GM18517 (cell line): ENCODE measurements at regions not wholly inside any gene's neighbourhood (a gene's known extent, or its start where the extent isn't known, plus 50 kb on each side); places are given as distances from the start of the nearest gene placed in this dataset.
"Not testable (repeated sequence)": the region's sequence is repeated elsewhere in the genome, so short reads cannot be mapped to it uniquely, and the experiment has no call there.

ENCODE experiments used
- ATAC-seq: cut with Tn5 transposase; IDR thresholded peaks from one replicate; pipeline ENCODE4 v1.9.1; 2021; ENCODE audit warnings: mild to moderate bottlenecking, moderate library complexity; ENCODE audit not compliant: unreplicated experiment

DNA sequence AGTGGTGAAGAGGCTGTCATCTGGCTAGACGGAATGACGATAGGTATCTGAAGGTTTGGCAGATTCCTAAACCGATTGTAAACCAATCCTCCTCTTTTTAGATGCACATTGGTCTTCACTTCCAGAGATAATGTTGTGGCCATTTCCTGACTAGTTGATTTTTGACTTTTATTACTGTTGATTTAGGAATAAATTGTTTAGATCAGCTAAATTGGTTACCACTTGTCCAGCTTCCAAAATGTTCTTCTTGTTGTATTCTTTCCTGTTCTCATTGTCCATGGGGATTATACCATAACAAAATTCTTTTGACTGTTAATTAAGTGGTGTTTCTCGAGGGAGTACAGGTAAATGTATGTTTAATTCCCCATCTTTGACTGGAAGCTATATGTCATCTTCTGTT is 119.7 kb downstream of the MACROH2A1 start:
- ATAC-seq: no peak

DNA sequence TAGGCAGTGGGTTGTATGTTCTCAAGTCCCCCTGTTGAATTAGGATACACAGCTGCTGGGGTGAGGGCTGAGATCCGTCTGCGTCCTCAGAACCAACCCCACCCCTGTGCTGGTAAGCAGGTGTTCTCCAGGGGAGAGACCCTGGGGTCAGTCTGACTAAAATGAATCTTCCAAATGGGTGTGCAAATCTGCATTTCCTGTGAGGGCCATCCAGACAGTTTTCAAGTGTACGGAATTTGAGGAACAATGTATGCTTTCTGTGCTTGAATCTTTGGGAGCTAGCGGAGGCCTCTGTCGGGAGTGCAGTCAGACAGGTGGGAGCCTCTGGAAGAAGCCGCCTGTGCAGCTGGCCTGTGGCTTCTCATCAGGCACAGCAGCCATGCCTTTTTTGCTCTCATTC is 122.9 kb downstream of the MACROH2A1 start:
- no peak for ATAC-seq

DNA sequence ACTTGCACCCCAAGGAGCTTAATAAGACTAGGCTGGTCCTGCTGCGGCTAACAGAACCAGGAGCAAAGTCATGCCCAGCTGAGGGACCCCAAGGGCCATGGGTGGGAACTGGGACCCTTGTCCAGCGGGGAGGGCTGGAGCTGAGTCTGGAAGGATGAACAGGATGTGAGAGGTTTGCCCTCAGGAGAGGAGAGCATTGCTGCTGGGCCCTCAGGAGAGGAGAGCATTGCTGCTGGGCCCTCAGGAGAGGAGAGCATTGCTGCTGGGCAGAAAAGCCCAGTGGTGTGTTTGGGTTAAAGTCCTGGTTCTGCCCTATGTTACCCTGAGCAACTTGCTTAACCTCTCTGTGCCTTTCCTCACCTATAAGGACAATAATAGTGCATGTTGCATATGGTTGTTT is 125.8 kb downstream of the MACROH2A1 start:
- no peak for ATAC-seq

DNA sequence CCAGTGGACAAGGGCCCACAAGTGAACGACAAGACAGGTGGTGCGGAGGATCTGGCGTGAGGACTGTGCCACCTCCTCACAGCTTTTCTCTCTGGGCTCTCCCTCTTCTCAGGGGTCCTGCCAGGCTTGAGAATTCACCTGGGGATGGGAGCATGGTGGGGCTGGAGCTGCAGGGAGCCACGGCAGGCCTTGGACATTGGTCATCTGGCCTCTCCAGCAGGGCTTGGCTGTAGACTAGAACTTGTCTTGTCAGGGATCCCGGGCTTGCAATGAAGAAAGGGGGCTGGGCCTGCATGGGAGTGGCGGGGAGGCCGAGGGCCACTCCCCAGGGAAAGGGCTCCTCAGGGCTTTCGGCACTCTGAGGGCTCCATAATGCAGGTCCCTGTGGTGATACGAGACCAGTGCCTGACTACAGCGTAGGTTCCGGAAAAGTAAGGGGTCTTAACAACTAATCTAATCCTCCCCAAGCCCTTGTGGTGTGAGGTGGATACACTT is 126.7 kb downstream of the MACROH2A1 start:
- no peak for ATAC-seq

DNA sequence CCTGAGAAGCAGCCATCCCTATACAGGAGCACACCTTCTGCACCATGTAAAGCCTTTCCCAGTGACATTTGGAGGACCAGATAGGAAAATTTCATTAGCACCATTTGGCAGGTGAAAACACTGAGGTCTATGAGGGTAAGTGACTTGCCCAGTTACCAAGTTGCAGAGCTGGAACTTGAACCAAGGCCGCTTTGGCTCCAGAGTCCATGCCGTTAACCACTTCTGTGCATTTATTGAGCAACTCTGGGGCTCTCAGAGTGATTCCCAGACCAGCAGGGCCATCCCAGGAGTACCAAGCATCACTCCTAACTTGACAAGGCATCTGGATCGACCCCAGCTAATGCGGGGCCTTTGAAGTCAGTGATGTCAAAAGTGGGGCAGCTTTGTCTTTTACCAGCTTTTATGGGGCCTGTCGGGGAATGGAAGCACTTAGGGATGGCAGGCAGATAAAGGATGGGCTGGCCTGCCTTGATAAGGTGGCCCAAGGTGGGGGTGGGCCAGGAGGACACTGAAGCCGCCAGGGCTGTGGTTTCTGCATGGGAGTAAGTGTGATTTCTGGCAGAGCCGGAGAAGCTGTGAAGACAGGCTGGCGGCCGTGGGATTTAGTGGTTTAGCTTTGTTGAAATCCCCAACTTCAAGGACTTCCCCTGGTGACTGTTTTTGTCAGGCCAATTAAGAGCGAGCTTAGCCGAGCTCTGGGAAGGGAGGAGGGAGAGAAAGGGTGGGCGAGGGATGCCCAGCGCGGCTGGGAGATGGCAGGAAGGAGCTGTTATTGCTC is 127.3 kb downstream of the MACROH2A1 start:
- ATAC-seq: no peak

DNA sequence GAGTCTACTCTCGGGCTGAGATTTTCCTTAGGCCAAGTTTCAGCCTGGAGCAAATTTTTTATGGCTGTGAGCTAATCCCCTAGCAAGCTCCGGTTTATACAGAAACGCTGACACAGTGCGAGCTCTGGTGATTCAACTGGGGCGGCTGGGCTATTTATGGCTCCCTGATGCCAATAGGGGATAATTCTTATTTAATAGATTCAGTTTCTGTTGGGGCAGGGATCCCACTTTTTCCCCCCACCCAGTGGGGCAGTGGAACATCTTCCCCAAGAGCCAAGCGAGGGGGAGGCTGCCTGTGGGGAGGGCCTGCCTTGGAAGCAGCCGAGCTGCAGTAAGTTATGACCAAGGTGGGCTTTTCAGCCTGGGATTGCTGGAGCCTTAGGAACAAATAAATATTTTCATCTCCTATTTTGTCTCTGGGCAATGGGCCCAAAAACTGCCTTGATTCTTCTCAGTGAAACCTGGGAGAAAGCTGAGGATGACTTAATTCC is 129.1 kb downstream of the MACROH2A1 start:
- ATAC-seq: no peak

DNA sequence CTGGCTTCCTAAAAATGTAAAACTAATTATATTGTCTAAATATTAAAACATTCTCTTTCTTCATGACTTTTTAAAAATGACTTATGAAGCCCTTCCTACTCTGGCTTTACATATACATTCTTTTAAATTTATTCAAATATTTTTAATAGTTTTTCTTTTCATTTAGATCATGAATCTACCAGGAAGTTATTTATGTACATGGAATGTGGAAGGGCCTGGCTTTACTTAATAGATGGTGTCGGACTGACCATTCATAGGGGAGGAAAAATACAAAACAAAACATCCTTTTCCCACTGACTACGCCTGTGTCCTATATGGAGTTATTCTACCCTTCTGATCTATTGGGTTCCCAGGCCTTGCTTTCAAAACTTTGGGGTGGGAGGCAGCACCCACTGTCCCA is 129.8 kb downstream of the MACROH2A1 start:
- no peak for ATAC-seq

DNA sequence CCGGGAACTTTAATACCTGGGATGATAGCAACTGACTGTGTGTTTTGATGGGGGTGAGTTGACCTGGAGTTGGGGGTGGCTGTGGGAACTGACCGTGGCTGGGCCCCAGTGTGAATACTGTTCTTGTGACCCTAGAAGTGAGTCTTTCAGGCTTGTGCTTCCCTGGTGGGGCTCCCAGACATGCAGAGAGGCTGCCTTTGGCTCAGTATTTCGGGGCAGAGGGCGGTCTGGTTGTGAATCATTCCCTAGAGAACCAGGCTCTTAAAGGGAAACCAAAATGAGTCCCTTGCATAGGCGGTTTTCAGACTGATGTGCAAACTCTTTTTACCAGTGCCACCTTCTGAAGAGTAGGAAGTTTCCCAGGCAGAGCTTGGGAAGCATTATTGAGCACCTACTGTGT is 132.1 kb downstream of the MACROH2A1 start:
- no peak for ATAC-seq

DNA sequence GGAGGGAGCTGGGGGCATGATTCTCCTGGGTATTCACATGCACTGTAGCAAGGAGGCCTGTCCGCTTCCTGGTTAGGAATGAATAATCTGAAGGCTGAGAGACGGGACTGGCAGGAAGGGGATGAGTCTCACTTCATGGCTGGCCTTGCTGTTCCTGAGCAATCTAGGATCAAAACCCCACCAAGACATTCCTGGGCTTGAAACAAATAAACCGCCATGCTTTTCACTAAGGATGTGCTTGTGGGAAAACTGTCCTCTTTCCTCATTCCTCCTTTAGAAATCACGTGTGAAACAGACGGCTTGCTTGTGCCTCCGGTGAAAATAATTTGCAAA is 132.8 kb downstream of the MACROH2A1 start:
- ATAC-seq: no peak

DNA sequence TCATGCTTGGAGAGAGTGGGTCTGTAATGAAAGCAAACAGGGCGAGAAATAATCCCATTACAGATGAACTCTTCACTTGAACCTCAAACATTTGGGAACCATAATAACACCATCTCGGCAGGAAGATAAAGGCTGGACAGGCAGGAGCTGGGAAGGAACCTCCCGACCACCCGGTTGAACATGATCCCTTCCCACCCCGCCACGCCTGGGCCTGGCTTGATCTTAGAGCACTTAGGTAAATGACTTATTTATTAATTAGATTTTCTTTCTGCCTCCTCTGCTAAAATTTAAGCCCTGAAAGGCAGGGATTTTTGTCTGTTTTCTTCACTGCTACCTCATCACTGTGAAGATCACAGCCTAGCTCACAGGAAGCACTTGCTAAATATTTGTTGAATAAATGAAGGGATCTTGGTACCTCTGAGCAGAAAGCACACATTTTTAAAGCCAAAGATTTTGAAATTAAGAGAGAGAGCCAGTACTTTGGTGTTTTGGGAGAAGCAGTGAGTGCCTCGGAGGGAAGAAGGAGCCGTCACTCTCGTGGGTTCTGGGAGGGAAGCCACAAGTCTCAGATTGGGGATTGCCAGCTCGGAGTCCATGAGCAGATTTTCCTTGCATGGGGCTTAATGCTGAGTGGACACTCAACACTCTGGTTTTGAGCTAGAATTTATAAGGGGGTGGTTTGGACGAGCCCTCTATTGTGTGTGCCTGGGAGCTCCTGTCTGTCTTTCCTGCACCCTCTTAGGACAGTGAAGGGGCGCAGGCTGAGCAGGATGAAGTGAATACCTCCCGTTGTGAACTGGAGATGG is 133.3 kb downstream of the MACROH2A1 start:
- ATAC-seq: no peak

DNA sequence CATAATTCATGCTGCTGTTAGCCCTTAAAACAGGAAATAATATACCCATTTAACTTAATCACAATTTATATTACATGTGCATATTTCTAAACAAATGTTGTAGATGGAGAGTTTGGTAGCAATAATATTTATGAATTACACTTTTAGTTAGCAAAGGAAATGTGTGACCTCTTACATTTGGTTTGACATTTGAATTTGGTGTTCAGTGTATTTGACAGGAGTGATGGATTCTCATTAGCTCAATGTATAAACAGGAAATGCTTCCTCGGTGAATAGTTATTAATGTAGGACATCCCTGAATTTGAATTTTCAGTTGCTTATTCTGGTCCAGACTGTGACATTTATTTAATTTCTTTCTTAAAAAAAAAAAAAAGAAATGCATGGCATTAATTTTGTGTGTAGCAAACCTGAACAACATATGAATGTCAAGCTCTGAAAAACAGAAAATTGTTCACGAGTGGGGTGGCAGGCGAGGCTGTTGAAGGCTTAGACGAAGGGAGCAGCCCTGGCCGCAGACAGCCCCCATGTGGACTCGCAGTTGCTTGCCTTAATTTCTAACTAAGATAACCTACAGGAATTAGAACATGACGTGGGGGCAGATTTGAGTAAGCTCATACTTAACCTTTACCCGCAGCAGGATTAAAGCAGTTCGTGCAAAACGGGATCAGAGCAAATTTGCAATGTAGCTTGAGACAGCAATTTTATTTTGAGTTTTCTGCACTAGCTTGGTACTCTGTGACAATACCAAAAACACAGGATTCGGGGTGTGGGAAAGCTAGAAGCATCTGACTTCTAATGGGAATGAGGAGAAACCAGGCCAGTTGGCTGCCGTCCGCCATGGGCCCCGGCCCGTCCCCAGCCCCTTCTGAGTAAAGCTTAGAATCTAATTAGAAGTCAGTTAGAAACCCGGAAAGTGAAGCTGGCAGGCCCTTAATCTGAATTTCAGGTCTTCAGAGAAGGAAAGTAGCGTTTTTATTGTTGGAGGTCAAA is 134.3 kb downstream of the MACROH2A1 start:
- no peak for ATAC-seq

DNA sequence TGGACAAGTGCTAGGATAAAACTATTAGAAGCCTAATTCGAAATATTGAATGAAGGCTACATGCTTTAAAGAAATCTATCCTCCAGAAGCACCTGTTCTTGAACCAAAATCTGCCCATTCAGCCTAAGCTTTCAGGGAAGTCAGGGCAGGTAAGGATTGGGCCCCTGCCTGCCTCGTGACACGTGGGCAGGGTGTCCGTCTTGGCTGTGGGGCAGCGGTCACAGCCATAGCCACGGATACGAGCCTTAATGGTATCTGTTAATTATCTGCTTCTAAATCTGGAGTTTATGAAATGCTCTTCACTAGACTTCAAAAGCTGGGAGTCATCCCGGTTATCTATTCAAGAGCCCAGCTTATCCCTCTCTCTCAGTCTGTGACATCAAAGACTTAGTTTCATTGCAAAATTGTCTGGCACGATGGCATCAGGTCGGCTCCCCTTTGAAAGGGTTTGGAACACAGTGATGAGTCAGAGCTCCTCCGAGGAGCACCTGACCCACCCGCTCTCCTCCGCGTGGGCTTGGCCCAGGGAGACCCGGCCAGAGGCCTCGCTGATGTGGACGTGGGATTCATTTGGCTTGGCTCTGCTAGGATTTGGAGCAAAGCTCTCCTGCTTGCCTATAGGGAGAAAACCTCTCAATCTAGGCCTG is 135.9 kb downstream of the MACROH2A1 start:
- no peak for ATAC-seq

DNA sequence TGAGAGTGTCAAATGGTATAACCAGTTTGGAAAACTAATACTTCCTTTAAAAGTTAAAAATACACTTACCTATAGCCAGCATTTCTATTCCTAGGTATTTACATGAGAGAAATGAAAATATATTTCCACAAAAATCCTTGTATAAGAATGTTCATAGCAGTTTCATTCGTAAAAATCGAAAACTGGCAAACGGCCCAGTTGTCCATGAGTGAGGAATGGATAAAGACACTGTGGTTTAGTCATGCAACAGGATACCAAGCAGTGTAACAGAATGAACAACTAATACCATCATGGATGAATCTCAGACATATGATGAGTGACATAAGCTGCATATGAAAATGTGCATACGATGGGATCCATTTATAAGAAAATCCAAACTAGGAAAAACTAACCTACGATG is 136.7 kb downstream of the MACROH2A1 start:
- ATAC-seq: no peak

DNA sequence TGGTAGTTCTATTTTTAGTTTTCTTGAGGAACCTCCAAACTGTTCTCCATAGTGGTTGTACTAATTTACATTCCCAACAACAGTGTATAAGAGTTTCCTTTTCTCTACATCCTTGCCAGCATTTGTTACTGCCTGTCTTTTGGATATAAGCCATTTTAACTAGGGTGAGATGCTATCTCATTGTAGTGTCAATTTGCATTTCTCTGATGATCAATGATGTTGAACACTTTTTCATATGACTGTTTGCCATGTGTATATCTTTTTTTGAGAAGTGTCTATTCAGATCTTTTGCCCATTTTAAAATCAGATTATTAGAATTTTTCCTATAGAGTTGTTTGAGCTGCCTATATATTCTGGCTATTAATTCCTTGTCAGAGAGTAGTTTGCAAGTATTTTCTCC is 138.9 kb downstream of the MACROH2A1 start:
- not testable (repeated sequence) for ATAC-seq

DNA sequence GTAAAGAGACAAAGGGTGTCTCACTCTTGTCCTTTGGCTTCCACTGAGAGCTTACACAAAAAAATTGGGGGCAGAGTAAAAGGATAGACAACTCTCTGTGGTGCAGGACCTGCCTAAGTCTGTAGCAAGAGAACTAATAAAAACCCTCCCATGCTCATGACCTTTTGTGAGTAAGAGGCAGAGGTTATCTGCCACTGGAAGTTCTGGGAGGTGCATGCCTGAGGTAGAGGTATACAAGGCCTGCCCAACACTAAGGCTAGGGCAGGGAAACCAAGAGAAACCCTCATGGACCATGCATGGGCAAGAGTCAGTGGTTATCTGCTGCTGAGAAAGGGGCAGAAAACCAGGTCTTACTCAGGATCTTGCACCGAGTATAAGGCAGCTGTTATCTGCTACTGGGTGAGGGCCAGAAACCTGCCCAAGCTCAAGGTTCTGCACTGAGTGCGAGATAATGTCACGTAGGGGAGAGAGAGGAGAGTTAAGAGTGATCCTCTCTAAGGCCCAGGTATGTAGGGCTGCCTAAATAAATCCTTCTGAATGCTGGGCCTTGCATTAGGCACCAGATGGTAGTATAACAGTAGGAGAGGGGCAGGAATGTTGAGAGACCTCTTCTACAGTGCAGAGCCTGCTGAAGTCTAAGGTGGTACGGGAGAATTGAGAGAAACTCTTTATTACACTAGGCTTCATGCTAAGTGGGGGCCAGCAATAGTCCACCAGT is 143.4 kb downstream of the MACROH2A1 start:
- no peak for ATAC-seq

DNA sequence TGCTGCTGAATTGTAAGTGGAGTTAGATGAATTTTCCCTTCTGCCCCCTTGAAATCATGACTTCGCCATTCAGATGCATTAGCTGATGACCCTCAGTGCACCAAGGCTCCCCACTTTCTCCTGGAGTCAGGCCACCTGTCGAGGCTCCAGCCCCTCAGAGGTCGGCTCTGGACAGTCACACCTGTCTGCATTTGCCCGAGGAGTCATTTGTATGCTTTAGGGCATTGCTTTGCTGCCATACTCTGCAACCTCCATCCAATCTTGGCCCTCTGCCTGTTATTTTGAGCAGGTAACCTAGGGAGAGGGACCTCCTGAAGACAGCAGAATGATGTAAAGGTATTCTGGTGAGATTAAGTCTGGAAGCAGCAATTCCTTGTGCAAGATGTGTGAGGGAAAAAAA is 144.8 kb downstream of the MACROH2A1 start:
- ATAC-seq: no peak

DNA sequence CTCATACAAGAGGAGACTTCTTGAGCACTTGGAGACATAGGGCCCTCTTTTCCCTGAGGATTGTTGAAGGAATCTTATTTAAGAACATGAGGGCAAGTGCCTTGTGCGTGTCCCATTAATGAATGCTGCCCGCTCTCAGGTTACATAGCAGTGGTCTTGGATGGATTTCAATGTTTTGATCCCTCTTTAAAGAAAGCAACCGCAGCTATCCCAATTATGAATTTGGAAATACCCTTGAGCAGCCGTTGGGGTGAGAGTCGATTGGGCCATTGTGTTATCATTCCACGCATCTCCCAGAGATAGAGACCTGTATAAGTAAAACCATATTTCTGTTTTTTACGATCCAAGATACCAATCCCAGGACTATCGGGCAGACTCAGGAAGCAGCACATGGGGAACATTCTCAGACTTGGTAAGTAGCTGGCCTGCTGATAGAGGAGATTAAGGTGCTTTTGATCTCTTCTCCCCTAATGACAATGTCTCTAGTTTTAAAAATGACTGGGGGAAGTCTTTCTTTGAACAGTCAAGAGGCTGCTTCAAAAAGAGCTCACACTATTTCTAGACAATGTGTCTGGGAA is 145.3 kb downstream of the MACROH2A1 start:
- ATAC-seq: no peak

DNA sequence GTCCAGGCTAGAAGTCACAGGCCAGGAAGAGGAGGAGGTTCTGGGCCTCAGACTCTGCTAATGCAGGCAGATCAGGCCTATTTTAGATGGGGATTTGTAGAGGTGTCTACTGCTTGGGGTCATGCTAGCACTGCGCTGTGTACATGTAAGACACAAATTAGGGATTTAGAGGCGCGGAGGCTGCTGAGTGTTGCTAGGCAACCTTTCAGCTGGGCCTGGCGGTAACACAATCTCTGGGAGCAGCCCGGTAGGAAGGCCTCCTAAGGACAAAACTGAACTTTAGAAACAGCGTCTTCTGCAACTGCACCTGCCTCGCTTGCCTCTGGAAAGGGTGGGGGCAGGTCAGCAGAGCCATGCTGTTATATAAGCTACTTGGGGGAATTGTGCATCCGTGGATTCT is 147.9 kb downstream of the MACROH2A1 start:
- no peak for ATAC-seq

DNA sequence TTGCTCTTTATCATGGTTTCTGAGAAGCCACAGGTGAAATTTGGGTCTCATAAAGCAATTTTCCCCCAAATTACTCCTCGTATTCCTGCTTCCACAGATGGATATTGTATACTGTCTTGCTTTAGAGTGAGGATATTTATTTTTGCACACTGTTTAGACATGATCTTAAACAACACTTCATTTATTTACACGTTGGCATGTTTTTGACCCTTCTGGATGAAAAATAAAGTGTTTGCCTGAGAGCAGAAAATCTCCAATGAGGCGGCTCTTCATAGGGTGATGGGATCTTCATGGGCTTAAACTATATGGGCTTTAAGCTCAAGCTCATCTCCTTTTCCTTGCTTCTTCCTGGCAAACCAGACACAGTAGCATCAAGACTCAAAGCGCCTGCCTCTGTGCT is 148.4 kb downstream of the MACROH2A1 start:
- ATAC-seq: no peak
